A673 (cell line): ENCODE measurements at regions not wholly inside any gene's neighbourhood (a gene's known extent, or its start where the extent isn't known, plus 50 kb on each side); places are given as distances from the start of the nearest gene placed in this dataset.

ENCODE experiments used
- BruUV-seq: library from RNA; stranded (reverse); fragments of 400-500 nt; replicated peaks from 2 replicates; lab custom pipeline; 2021; lab: Mats Ljungman, UMichigan
- CTCF ChIA-PET: fragments of 300-600 bp; sonication (Branson Sonifier 250); formaldehyde crosslinking; loops from one replicate; lab custom pipeline; 2022; ENCODE audit warnings: antibody characterized with exemption; lab: Charles Lee
- POLR2A ChIA-PET: fragments of 300-600 bp; sonication (Branson Sonifier 250); formaldehyde crosslinking; loops from one replicate; lab custom pipeline; 2022; ENCODE audit warnings: antibody characterized with exemption; ENCODE audit not compliant: low non-redundant PET; lab: Charles Lee
- DNase-seq: peaks from one replicate; pipeline ENCODE4 v3.0.0-alpha.2; 2015; ENCODE audit warnings: low spot score
- H3K27ac ChIP-seq: fragments of 200-600 bp; sonication (generic); 2 replicates; pipeline ENCODE4 v1.5.1; 2016; ENCODE audit warnings: mixed run types, low read depth, mild to moderate bottlenecking, mixed read lengths, antibody characterized with exemption, low read length; ENCODE audit not compliant: poor library complexity, severe bottlenecking
- H3K27me3 ChIP-seq: fragments of 200-600 bp; sonication (generic); replicated peaks from 2 replicates; pipeline ENCODE4 v1.6.1; 2017; ENCODE audit warnings: mixed run types, low read depth, mild to moderate bottlenecking, mixed read lengths, antibody characterized with exemption, low read length; ENCODE audit not compliant: insufficient read depth, poor library complexity
- H3K36me3 ChIP-seq: fragments of 200-600 bp; sonication (generic); 2 replicates; pipeline ENCODE4 v1.6.1; 2016; ENCODE audit warnings: mixed run types, mild to moderate bottlenecking, mixed read lengths, antibody characterized with exemption, low read length; ENCODE audit not compliant: insufficient read depth, poor library complexity, severe bottlenecking
- H3K4me1 ChIP-seq: fragments of 200-600 bp; sonication (generic); 2 replicates; pipeline ENCODE4 v1.6.1; 2017; ENCODE audit warnings: mixed run types, mild to moderate bottlenecking, mixed read lengths, antibody characterized with exemption, low read length; ENCODE audit not compliant: insufficient read depth, poor library complexity, severe bottlenecking
- H3K4me3 ChIP-seq: fragments of 200-600 bp; sonication (generic); 2 replicates; pipeline ENCODE4 v1.5.1; 2016; ENCODE audit warnings: low read depth, mixed run types, mild to moderate bottlenecking, mixed read lengths, low read length; ENCODE audit not compliant: poor library complexity, severe bottlenecking
- H3K9me3 ChIP-seq: fragments of 200-600 bp; sonication (generic); 2 replicates; pipeline ENCODE4 v1.6.1; 2016; ENCODE audit warnings: mixed run types, low read depth, mild to moderate bottlenecking, mixed read lengths, antibody characterized with exemption, low read length; ENCODE audit not compliant: poor library complexity, severe bottlenecking
- CTCF ChIP-seq: fragments of 300-800, 200-600 bp; sonication (generic); conservative IDR thresholded peaks from 2 replicates; pipeline ENCODE4 v1.5.1; 2017; ENCODE audit warnings: low read depth, mild to moderate bottlenecking, antibody characterized with exemption, low read length, moderate library complexity, mixed read lengths
- EZH2 ChIP-seq: fragments of 200-600 bp; sonication (generic); IDR thresholded peaks from 2 replicates; pipeline ENCODE4 v1.6.1; 2017; ENCODE audit warnings: borderline replicate concordance, low read depth, mild to moderate bottlenecking, mixed read lengths, antibody characterized with exemption, low read length; ENCODE audit not compliant: poor library complexity, severe bottlenecking
- intact Hi-C: fragments of 100-400 bp; cut with micrococcal nuclease; formaldehyde crosslinking; loops from one replicate; pipeline ENCODE4 v1.10.0; 2022; ENCODE audit not compliant: unreplicated experiment

- intact Hi-C loops, result no loop called here
- CTCF ChIA-PET, result no interaction called here
Observed at GRCh38 chr18:41644466-41644865, 310.6 kb upstream of the PIK3C3 start.

GRCh38 chr18:41643427-41643826 is 311.6 kb upstream of the PIK3C3 start:
- POLR2A ChIA-PET, result no interaction called here
- no peak for TF ChIP-seq CTCF
- no peak for TF ChIP-seq EZH2
- Histone ChIP-seq H3K4me3 (no peak overlapping the region), H3K4me1 (no peaks in the 10 kb centered on the region), H3K36me3 (no peaks in the 10 kb centered on the region), H3K9me3 (no peaks in the 10 kb centered on the region), H3K27me3 (no peaks in the 10 kb centered on the region), H3K27ac (no peak overlapping the region)
- DNase-seq, result no peak
- CTCF ChIA-PET, result no interaction called here
- BruUV-seq, result no TSS peak
- intact Hi-C loops, result no loop called here

More at GRCh38 chr18:41644466-41644865, 310.6 kb upstream of the PIK3C3 start:
- Histone ChIP-seq H3K27me3 (peaks cover under 1% of the 10 kb centered on the region), H3K9me3 (no peaks in the 10 kb centered on the region), H3K4me1 (no peaks in the 10 kb centered on the region), H3K4me3 (no peak overlapping the region), H3K27ac (no peak overlapping the region), H3K36me3 (no peaks in the 10 kb centered on the region)
- no TSS peak for BruUV-seq
- TF ChIP-seq CTCF, result no peak
- no peak for TF ChIP-seq EZH2
- POLR2A ChIA-PET, result no interaction called here
- DNase-seq, result no peak

- TF ChIP-seq EZH2 (no peak), CTCF (no peak)
- Histone ChIP-seq H3K9me3 (no peaks in the 10 kb centered on the region), H3K36me3 (no peaks in the 10 kb centered on the region), H3K4me1 (no peaks in the 10 kb centered on the region), H3K4me3 (no peak overlapping the region), H3K27ac (no peak overlapping the region), H3K27me3 (no peaks in the 10 kb centered on the region)
- ChIA-PET POLR2A (no interaction called here), CTCF (no interaction called here)
- intact Hi-C loops, result no loop called here
- DNase-seq, result no peak
- BruUV-seq, result no TSS peak
Observed at GRCh38 chr18:41642756-41643155, 312.3 kb upstream of the PIK3C3 start.
